ENCODE measurements at regions not wholly inside any gene's neighbourhood (a gene's known extent, or its start where the extent isn't known, plus 50 kb on each side); places are given as distances from the start of the nearest gene placed in this dataset.

DNA sequence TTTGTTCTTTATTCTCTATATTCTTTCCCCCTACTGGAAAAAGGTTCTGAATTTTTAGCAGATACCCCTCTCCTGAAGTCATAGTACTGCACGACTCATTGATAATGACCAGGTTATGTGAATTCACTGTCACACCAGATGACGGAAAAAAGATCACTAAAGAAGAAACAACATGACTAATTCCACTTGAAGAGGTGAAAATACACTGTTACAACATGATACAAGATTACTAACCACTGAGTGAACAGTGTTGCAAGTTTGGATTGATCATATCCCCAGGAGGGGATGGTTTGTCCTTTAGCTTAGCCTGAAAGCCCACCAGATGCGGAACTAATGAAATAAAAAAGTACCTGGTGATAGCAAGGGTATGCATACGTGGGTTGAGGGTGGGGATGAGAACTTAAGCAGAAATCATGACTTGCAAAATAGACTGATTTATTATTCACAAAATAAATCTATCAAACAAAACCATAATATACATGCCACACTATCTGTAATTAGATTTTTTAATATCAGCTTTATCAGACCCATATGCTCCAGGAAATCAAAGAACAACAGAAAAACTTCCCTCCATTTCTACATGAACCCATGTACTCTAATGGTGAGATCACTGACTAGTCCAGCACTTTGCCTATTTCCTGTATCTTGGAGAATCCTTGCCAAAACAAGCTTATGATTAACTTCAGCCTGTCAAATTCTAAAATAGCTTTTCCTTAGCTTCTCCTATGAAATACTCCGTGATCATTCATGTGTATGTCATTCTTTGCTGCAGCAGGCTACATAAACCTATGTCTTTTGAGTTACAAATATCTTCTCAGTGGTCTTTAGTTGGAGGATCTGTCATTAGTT is 257.4 kb upstream of the AGA start:
- DNase-seq, result no peak

DNA sequence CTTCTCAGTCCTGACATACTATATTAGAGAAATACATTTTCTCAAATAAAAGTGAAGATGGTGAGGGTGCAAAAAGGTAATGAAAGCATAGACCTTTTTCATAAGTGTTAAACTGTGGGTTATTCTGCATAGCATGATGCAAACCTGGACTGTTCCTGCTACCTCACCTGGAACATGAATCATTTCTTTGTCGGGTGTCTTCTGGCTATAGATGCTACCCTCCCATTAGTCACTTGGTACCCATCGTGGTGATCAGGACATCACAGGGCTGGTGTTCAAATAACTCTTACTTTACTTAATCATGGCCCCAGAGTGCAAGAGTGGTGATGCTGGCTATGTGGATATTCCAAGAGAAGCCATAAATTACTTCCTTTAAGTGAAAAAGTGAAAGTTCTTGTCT is 264.7 kb upstream of the AGA start:
- DNase-seq, result no peak

DNA sequence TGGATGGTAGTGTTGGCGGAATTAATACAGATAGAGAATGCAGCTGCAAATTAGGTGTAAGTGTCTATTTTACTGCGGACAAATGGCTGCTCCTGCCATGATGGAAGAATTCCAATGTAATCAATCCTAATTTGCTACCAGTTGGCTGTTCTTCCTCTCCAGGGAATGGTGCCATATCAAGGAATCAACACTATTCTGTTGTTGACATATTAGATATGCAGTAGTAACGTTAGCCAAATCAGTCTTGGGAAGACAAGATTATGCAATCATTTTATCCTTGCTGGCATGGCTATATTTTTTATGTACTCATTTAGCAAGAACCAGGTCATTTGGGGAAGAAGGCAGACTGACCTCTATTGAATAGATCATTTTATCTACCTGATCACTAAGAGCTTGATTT is 271.2 kb upstream of the AGA start:
- DNase-seq, result no peak

DNA sequence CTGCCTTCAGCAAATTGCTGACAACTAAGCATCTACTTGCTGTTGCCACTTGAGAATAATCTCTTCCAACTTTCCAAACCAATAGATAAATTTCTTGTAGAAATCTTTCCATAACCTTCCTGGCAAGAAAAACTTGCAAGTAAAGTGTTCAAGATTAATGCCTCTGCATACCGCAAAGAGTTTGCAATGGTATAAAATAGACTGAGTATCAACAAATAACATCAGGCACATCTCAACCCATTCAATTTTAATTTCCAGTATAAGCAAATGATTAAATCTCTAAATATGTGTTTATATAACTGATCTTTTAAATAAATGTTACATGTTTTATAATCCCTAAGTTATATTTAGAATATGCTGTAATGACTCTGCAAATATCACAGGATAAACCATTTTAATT is 275.2 kb upstream of the AGA start:
- DNase-seq, result no peak

DNA sequence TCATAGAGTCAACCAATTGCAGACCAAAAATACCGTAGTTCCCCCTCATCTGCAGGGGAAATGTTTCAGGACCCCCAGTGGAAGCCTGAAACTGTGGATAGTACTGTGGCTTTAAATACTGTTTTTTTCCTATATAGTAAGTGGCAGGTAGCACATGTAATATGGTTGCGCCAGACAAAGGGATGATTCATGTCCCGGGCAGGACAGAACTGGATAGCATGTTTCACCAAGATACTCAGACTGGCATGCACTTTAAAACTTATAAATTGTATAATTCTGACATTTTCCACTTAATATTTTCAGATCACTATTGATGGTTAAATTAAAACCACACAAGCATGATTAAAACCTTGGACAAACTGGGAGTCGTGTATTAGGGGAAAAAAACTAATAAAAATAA is 276.3 kb upstream of the AGA start:
- no peak for DNase-seq

DNA sequence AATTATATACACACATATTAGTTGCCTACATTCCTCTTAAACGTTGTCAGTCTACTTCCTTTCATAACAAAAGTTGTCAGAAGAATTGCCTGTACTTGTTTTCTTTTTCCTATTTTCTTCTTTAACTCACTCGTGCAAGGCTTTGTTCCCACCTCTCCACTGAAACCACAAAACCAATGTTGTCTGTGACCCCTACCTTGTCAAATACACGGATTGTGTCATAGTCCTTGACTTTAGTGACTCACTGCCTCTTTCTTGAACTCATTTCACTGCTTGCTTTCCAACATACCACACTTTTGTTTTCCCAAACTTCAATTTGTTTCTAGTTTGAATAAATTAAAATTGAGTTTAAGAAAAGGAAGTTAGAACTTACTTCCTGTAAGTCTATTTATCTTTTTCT is 283.9 kb upstream of the AGA start:
- DNase-seq, result no peak

DNA sequence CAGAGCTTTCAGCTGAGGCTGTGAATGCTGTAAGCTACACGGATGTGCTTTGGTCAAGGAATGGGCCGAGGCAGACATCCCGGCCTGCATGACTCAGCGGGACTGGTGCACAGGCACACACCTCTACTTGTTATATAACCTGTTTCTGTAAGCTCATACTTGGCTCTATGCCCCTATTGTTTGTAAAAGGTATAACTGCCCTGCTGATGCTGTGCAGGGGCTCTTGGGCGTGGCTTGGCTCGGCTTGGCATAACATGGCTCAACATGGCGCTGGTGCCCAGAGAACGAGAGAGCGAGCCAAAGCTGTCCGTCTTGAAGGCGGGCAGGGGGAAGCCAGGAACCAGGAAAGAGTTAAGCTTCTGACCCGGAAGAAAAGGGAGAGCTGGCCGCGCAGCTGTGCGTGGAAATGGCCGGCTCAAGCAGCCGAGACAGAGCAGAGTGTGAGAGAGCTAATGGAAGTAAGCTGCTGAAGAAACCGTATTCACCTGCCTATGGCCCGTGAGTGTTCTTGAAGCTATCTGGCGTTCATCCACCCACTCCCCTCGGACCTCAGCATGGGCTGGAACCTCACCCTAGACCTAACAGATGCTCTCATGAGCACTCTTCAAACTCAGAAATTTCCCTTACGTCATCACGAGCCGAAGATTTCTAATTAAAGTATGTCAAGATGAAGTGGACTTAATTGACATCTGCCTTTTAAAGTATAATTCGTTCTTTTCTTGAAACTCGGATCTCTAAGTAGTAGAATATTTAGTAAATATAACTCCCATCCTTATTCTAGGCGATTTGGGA is 286.3 kb upstream of the AGA start:
- DNase-seq, result no peak

DNA sequence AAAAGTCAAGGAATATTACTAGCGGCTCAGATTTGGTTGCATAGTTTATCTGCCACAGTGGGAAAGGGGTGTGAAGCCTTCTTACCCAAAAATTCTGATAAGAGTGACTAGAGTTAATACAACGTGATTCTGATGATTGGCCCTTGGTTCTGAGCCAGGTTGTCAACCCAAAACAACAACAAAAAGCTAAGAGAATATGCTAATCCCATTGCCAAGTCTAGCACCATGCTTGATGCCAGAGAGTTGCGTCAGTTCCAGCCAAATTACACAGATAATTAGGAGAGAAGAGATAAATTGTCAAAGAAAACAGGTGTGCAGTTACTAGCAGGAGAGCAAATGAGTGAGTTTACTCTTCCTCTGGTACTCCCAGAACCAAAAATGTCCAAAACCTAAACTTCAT is 287.4 kb upstream of the AGA start:
- DNase-seq, result no peak

DNA sequence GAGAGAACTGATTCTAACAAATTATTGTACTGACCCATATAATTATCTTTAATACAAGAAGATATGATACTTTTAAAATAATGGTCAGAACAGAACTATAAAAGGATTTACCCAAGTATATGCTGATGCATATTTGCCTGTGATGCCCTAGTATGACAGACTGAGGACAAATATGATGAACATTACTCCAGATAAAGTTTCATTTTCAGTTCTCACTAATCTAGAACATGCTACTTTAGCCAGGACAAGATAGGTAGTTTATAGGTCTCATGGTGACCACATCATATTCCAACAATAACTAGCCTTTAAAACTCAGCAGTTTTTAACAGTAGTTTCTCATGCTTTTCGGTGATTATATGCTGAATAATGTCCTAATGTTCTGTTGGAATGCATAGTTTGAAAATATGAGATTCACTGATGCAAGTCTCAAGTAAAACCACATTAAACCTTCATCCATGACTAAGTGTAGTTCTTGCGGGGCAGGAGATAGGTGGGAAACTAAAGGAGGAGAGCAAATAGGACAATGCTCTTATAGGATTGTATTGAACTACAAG is 295.2 kb upstream of the AGA start:
- no peak for DNase-seq

DNA sequence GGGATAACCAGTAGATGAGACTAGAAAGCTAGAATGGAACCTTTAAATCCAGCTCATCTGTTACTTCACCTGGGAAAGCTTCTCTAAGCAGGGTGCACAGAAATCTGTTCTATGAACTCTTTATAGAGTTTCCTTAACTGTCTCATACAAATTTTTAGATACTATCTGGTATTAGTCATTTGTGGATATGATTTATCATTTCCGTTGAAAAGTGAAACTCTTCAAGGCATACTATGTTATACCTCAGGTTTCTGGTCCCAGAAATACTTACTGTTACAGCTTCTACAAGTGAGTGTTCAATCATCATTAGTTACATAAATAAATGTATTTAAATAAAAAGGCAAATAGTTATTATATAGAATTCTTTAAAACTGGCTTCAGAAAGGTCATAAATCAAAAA is 298.3 kb upstream of the AGA start:
- no peak for DNase-seq

DNA sequence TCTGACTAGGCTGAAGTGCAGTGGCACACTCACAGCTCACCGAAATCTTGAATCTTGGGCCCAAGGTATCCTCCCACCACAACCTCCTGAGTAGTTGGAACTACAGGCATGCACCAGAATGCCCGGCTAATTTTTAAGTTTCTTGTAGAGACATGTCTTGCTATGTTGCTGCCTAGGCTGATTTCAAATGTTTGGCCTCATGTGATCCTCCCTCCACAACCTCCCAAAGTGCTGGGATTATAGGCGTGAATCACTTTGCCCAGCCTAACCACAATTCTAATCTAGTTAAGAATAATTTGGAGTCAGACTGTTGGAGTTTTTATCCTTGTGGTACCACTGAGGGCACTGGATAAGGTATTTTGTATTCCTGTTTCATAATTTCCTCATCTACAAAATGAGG is 317.5 kb upstream of the AGA start:
- DNase-seq, result no peak

DNA sequence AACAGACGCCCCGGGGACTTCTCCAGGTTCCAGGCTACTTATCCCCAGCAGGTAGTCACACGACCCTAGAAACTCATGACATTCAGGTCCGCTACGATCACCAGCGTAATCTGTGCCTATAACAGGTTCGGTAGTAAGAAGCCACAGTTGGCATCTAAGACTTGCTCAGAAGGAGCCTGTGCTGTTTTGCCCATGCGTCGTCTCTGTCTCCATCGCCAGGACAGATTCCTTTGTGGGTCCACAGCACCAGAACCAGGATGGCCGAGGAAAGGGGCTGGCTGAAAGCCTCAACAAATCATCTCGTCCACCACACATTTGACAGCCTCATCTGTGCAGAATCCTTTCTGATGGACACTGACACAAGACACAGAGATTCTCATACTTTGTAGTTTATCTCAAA is 319.5 kb upstream of the AGA start:
- no peak for DNase-seq

DNA sequence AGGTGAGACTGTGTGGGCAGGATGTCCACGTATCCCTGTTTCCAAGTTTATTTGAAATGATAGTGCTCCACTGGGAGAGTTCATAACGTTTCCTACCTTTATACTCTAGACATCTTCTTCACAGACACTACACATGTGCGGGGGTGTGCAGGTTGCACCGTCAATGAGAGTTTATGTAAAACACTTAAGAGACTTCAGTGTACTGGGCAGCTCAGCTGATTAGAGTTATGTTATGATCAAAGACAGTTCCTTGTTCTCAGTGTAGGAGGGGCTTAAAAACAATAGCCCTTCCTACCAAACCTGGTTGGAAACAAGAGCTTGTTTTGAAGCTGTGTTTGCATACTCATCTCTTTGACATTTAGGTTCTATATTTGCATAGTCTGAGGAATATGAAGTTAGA is 326.9 kb upstream of the AGA start:
- no peak for DNase-seq

DNA sequence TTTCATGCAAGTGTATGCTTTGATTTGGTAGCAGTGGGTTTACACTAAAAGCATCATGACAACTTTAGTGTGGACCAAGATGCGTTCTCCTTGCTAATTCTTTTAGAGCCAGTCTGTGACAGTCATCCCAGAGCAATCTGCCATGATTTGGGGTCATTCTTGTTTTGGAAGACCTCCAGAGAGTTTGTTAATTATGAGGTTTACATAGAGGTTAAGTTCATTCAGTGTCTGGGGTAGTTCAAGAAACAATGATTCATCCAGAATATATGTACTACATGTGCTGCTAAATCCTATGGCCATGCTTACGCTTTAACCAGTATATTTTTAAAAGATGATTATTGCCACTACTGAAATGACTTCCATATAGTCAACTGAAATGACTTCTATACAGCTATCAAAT is 328.5 kb upstream of the AGA start:
- no peak for DNase-seq

DNA sequence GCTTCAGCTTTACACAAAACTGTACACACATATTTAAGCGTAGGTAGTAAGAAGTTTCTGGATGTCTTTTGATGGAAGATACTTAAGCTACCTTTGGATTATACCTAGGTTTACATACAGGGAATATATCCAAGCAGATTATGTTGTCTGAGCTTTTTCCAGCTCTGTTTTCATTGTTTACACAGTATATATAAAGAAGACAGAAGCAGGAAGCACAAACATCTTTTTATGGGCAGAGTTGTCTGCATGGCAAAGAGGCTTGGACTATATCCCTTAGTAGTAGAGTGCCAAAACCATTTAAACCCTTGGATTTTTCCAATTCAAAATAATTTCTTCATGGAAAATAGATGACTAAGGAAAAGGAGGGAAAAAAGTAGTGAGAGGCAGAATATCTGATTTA is 329.4 kb upstream of the AGA start:
- DNase-seq, result no peak

DNA sequence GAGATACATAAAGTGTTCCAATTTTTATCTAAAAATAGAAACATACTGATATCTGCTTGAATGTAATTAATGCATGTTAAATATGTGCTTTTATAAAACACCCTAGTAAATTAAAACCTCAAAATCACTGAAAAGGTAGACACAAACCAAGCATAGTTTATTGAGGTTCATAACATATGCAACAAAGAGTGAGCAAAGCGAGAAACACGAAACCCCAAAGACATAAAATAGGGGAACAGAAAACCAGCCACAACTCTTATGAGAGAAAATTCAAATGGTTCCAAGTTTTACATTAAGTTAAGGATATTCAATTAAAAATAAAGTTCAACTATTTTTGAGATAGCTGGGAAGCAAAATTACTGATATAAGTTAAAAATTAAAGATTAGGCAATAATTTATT is 336.4 kb upstream of the AGA start:
- no peak for DNase-seq

DNA sequence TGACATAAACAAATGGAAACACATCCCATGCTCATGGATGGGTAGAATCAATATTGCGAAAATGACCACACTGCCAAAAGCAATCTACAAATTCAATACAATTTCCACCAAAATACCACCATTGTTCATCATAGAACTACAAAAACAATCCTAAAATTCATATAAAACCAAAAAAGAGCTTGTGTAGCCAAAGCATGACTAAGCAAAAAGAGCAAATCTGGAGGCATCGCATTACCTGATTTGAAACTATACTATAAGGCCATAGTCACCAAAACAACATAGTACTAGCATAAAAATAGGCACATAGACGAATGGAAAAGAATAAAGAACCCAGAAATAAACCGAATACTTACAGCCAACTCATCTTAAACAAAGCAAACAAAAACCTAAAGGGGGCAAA is 342.8 kb upstream of the AGA start:
- no peak for DNase-seq

DNA sequence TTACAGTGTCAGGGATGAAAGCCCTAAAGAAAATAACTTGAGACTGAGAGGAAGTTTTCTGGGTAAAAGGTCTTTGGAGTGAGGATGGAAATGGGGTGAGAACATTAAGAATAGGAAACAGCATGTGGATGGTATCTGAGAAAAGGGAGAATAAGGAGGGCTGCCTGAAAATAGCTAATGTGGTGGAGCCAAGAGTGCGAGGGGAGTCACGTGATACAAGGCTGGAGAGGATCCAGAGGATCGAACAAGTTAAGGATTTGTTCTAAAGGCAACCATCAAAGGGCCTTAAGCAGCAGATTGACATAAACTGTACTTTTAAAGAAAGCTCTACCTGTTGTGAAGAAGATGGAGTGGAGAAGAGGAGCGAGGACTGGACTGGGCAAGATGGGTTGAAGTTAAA is 347.4 kb upstream of the AGA start:
- DNase-seq, result no peak

DNA sequence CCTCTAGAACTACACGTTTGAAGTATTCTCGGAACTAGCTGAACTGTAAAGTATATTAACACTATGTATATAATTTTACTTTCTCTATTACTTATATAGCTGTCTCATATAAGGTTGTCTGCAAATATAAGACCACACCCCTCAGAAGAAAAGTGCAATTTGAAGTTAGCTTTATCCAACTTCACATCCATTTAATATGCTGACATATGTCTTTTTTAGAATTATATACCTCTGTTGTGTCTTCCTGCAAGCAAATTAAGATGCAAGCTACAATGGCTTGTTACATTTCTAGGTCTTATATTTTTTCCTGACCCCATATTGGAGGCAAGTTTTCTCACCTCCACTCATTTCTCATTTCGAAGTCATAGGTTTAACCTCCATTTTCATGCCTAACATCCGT is 349.0 kb upstream of the AGA start:
- DNase-seq, result no peak

DNA sequence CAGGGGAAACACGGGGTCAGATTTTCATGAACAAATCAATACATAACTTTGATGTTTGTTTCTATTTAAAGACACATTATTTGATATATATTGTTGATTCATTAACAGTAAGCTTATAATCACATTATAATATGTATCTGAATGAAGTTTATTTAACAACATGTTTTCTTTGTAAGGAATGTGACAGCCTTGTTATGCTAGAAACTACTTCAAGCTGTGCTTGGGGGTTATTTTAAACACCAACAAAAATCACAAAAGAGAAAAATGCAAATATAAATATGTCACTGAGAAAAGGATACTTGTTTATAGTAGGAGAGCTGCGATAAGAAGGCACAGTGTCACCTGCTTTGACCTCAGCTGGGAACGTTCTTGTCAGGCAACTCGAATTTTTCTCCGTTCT is 354.6 kb upstream of the AGA start:
- no peak for DNase-seq

DNA sequence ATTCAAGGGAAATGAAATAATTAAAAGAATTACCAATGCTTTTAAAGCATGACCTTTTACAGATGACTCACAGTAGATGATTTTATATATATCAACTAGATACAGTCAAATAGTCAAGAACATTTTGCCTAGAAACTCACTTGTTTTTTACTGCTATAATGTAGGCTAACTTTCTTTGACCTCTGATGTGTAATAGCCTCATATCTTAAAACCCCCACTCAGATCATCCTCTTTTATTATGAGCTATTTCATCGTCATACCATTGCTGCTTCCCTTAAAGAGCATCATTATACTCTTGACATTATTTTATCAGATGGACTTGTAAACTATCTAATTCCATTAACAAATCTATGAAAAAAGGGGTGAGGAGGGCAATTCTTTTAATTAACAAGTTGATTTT is 355.9 kb upstream of the AGA start:
- DNase-seq, result no peak

DNA sequence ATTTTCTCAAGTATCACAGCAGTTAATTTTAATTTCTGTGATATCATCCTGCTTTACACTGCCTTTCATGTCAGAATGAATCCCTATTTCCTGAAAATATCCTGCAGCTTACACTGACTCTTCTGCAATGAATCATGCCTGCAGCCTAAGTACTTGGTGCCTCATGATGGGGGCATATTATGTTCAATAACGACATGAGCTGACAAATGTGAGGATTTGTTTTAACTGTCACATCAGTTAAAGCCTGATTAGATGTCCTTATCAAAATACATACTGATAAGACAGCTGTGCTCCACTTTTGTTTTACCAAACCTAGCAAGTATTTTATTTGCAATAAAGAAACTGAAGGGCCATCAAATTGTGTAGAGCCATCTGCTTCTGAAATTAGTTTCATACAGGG is 359.9 kb upstream of the AGA start:
- no peak for DNase-seq

DNA sequence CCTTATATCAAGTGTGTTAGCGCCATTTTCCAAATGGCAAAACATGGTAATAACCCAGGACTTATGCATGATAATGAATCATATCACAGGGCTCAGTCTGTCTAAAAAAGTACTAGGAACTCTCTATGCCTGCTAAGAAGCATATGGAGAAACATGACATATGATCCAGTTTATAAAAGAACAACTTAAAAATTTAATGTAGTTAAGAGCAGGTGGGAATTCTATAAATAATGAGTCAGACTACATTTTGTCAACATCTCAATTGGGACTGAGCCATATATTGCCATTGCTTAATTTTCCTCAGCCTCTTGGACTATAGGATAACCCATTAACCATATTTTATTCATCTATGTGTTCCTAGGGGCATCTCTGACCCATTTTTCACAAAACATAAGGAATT is 360.4 kb upstream of the AGA start:
- no peak for DNase-seq

DNA sequence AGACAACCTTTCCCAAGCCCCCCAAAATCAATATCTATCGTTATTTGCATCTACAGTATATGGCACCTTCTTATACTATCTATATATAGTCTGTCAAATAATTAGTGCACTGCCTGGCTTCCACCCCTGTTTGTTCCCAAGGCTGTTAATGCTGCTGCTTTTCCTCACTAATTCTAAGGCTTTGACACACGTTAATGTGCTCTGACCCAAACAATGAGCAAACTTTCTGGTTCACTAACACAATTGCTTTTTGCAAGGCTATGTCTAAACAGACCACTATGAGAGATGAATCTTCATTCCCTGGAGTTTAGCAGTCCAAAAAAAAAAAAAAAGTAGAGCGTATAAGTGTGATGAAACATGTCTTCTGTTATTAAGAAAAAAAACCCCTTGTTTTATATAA is 360.9 kb upstream of the AGA start:
- no peak for DNase-seq
